ENCODE measurements at regions not wholly inside any gene's neighbourhood (a gene's known extent, or its start where the extent isn't known, plus 50 kb on each side); places are given as distances from the start of the nearest gene placed in this dataset.

GRCh38 chr16:54672500-54672899 is 258.2 kb upstream of the IRX5 start:
- DNase-seq: no peak

DNA sequence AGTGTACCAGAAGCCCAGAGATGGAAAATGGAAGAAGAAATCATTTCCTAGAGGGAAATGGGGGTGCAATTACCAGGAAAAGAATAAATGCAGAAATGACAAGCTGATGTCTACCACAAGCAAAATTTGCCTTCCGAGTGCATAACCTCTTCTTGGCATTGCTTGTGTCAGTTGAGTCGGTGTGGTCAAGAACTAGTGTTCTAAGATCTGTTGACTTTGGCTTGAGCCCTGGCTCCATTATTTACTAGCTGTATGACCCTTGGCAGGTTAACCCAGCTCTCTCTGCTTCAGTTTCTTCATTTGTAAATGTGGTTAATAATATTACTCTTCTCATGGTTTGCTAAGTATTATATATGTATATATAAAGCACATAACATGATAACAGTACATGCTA is 273.0 kb upstream of the IRX5 start:
- no peak for DNase-seq

DNA sequence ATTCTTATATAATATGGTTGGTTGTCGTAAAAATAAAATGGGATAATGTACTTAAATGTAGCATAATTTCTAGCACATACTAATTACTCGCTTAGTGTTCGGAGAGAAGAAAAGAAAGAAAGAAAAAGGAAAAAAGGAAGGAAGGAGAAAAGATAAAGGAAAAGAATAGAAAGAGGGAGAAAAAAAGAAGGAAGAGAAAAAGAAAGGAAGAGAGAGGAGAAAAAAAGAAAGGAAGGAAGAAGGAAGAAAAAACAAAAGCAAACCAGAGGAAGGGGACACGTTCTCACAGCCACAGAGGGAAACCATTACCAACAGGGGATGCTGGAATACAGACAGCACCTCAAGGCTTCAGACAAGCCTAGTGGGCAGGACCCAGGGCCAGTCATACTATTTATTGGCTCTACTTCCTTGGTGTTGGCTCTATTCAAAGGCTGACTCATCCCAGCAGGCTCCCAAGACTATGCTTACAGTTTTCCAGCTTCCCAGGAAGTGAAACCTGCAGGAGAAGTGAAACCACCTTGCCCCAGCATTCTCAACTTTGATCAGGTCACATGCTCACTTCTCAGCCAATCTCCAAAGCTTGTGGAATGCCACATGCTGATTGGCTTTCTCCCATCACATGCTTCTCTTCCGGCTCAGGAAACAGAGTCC is 273.5 kb upstream of the IRX5 start:
- no peak for DNase-seq

DNA sequence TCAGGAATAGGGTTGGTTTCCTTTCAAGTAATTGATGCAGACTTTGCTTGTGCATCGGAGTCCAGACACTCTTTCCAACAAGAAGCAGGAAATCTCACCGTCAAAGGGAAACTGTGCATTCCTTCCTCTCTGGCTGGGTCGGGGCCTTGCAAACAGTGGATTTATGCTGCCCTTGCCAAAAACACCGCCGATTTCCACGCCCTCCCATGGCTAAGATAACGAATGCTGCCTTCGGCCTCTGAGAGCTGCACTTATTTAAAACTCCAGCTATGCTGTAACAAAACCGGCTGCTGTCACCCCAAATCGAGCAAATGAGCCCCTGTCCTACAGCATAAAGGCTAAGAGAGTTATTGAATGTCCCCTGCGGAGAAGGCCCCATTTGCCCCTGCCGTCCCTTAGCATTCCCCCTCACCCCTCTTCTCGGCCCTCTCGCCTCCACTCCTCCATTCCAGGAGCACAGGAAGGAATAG is 275.5 kb upstream of the IRX5 start:
- no peak for DNase-seq

GRCh38 chr16:54654429-54654828 is 276.2 kb upstream of the IRX5 start:
- DNase-seq: no peak

DNA sequence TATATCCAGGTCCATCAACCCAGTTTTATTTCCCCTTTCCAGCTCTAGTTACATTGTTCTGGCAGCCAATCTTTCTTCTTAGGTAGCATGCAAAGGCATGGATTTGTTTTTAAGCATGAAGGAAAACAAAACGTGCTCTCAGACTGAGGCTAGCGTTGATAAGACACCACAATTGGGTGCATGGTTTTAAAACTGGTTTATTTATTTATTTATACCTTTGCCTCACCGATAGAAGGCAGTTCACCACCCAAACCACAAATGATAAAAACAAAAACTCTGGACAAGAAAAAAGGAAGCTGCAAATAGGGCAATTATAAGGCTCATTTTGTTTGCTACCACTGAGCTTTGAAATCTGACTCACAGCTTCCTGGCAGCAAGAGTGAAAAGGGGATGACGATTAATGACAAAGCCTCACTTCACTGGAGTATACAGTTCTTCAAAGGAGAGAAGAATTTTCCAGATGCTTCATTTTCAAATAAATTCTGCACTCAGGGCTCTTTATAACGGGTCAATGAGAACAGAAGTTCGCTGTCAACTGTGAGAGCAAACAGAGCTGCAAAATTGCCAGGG is 278.4 kb upstream of the IRX5 start:
- DNase-seq: no peak

DNA sequence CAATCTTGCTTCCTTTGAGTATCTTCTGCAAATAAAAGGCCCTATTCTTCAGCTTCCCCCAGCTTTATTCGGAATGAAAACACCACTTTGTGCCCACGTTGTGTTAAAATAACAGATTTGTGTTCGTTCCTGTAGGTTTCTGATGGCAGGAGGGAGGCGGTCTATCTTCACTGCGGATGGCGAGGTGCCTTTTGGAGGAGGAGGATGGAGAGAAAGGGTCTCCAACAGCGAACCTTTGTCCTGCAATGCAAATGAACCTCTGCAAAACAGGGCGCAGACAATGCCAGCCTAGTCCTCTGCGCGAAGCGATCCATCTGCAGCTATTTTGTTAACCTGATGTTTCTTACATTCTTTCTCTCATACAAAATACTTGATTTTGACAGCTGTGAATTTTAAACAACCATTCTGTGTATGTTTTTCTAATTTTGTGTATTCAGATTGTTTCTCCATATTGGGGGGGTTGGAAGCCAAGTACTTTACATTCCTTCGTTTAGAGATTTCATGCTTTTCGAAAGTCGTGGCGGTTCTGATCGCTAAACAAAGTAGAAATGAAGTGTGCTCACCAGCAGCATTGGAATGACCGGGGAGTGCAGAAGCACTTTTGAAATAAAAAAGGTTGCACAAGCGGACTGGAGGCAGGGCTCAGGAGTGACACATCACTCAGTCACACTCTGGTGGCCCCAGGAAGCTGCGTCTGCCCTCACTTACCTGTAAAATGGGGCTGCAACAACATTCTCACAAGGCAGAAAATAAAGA is 279.0 kb upstream of the IRX5 start:
- DNase-seq: no peak

- DNase-seq: no peak
Measured at GRCh38 chr16:54649876-54650275, 280.8 kb upstream of the IRX5 start.

DNA sequence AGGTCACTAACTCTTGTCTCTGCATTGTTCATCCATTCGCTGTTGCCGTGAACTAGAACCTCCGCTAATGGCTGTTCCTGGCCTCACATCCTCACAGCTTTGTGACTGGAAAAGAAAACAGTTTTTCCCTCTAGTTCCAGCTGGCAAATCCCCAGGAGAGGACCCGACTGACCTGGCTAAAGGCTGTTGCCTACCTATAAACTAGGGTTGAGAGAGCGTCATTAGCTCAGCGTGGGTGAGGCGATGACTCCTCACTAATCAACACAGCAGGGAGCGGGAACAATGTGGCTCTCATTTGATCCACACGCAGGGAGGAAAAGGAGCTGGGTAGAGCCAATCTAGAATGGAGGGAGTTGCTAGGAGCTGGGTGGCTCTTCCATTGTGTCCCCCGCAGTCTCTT is 282.1 kb upstream of the IRX5 start:
- no peak for DNase-seq

DNA sequence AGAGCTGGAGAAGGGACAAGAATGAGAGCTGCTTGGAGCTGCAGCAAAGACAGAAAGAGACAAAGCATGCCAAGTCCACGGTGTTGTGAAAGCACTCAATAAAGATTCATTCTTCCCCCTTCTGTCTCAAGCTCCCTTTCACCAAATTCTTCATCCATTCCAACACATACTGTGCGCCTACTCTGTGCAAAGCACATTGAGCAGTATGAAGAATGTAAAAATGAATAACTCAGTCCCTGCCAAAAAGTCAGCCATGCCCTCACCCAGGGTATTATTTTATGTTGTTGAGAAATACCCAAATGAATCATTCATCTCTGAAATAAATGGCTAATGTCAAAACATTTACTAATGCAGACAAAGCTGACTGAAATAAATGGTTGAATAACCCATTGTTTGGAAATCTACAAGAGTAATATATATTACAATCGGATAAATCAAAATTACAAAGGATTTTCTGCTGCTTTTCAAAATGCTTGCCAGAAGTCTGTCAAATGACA is 282.9 kb upstream of the IRX5 start:
- no peak for DNase-seq

GRCh38 chr16:54647216-54647615 is 283.4 kb upstream of the IRX5 start:
- no peak for DNase-seq

GRCh38 chr16:54645345-54645744 is 285.3 kb upstream of the IRX5 start:
- no peak for DNase-seq

GRCh38 chr16:54636221-54636793 is 294.4 kb upstream of the IRX5 start:
- DNase-seq: no peak

DNA sequence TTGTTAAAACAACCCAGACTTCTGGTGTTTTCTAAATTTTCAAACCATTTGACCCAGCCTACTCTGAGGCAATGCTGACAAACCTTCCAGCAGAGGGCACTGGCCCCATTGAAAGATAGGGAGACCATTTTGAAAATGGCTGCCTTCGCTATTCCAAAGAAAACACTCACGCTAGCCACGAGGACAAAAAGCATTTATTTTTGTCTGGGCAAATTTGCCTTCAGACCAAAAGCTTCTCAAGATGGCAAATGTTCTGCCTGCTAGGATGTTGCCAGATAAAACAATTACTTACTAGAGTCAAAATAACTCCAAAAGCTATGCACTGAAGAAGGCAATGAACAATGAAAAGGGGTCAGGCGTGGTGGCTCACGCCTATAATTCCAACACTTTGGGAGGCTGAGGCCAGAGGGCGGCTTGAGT is 296.7 kb upstream of the IRX5 start:
- DNase-seq: peak; percentile 40

DNA sequence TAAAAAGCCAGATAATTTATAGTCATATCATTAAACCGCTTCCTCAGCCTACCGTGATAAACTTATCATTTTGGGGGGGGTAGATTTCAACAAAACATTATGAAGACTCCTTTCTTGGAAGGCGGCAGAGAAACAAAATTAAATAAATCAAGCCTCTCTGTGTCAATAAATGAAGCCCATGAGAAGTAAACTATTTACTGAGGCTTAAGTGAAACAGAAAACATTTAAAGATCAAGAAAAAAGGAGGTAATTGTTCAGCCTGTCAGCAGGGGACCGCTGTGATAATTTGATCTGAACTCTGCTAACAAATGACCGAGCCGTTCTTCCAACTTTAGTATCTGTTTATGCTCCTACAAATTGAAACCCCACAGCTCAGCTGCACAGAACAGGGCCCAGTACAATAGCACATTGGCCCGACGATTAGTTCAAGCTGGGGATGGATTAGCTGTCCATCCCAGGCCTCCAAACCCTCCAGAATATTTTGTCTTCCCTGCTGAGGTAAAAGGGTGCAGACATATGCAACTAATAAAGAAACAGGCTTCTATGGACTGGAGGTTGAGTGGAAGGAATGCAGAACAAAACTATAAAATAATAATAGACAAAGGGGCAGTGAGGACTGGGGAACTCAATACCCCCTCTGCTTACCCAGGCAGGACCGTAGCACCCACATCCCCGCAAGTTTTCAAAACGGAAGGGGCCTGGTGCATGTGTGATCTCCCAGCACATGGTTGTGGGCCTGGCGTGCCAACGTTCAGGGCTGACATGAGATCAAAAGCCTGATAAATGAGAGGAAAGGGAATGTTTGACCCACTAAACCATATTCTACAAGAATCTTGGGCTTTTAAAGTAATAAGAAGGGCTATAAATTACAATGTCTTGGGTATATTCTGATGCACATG is 298.1 kb upstream of the IRX5 start:
- DNase-seq: no peak

DNA sequence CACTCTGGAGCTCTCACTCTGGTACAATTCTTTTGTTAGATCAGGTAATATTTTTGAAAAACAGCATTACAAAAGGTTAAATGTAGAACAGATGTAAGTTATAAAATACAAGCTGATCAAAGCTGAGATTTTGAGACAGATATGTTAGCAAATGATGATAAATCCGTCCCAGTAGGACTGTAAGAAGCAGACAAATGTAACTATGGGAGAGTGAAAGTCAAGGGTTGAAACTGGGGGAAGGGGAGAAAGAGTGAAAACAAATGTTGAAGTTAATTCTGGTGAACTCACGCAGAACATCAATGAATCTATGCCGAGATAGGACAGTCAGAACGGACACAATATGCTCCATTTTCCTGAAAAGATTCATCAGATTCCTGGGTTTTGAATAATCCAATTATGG is 298.9 kb upstream of the IRX5 start:
- no peak for DNase-seq

DNA sequence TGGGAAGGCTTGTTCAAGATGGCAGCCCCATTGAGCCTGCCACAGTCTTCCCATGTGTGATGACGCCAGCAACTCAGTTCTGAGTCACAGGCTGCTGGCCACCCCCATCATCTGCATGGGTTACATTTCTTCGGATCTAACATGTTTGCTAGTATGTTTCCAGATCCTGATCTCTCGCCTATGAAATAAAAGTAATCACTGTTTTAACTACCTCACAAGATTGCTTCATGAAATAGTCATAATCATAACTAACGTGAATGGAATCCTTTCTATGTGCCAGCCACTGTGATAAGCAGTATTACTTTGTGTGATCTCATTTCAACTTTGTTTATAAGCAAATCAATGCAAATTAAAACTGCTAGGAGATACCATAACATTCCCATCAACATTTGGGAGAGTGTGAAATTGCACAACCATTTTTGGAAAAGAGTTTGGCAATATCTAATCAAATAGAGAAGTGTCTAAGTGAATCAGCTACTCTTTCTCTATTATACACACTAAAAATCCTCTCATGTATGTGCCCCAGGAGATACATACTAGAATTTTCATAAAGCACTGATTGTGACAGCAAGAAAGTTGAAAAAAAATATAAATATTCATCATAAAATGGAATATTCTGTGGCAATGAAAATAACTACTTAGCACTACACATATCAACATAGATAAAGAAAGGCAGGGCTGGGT is 300.2 kb upstream of the IRX5 start:
- DNase-seq: no peak

DNA sequence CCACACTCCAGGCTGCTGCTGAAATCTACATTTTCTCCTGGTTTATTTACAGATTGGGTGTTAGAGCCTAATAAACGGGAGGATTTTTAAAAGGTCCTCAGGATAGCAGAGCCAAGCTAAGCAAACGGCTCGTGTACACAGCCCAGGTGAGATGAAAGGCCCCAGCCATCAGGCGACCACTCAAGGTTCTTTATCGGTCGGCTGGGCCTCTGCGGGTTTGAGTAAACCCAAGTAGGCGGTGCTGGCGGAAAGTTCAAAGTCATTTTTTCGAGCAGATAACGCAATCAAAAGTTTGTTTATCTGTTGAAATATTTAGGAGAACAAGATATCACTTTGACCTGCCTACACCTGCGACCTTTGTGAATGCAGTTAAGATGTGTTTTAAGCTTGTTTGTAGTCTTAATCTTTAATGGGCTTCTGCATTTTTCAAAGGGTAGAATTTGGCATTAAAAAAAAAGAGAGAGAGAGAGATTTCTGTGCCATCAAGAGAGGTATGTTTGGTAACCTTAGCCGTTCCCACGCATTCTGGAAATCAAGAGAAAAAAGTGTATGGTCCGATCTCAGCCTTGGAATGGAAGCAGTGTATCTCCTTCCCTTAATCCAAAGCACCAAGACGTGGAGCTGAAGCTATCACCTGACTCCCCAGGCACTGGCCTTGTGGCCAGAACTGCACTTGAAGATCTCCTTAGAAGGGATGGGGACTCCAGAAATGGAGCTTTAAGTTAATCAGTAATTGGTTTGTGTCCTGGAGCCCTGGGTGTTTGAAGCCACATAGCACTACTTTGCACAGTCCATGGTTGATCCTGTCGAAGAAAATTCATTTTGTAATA is 301.7 kb upstream of the IRX5 start:
- DNase-seq: no peak

DNA sequence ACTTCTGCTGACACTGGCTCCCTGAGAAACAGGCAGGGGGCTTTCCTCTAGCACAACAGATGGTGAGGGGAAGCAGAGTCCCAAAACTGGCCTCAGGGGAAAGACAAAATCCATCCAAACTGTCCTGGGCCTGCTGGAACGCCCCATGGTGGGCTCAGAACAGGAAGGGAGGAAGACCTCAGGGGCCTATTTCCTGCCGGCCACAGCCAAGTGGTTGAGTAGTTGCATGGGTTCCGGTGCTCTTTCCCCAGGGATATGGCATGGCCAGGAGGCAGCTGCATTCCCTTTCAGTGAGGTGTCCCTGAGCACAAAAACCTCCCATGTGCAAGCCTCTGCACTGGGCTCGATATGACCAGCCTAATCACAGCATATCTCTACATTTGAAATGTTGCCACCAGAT is 303.0 kb upstream of the IRX5 start:
- no peak for DNase-seq

GRCh38 chr16:54623636-54624035 is 307.0 kb upstream of the IRX5 start:
- no peak for DNase-seq

GRCh38 chr16:54620197-54620596 is 310.5 kb upstream of the IRX5 start:
- DNase-seq: no peak
